HCT116 (cell line): ENCODE measurements at regions not wholly inside any gene's neighbourhood (a gene's known extent, or its start where the extent isn't known, plus 50 kb on each side); places are given as distances from the start of the nearest gene placed in this dataset.

ENCODE experiments used
- ATAC-seq: fragments of 200-7000 bp; cut with Tn5 transposase; 2 replicates; pipeline ENCODE4 v1.9.1; 2020; ENCODE audit warnings: mild to moderate bottlenecking, moderate library complexity
- BruUV-seq: library from RNA; stranded (reverse); fragments of 400-500 nt; replicated peaks from 2 replicates; lab custom pipeline; 2021; lab: Mats Ljungman, UMichigan
- CTCF ChIA-PET: fragments of 300-600 bp; sonication (Branson Sonifier 250); formaldehyde crosslinking; loops from one replicate; lab custom pipeline; 2021; ENCODE audit warnings: antibody characterized with exemption; lab: Charles Lee
- POLR2A ChIA-PET: fragments of 300-600, 350-600 bp; sonication (Branson Sonifier 250); formaldehyde crosslinking; loops from one replicate; lab custom pipeline; 2021; ENCODE audit warnings: antibody characterized with exemption; lab: Charles Lee
- RAD21 ChIA-PET, 2 experiments: fragments of 300-600 bp; sonication (Branson Sonifier 250); formaldehyde crosslinking; loops; one replicate each; lab custom pipeline; 2023; ENCODE audit warnings: low total read pairs in 2 of 2; ENCODE audit not compliant: uncharacterized antibody in 2 of 2, unreplicated experiment in 2 of 2, low non-redundant PET in 1 of 2; lab: Charles Lee
- DNase-seq: peaks from one replicate; pipeline ENCODE4 v3.0.0-alpha.2; 2010; ENCODE audit warnings: low read depth, low spot score
- H2AFZ ChIP-seq: fragments of 200-600 bp; shearing (Covaris generic), sonication (generic); 2 replicates; pipeline ENCODE4 v1.6.1; 2017; ENCODE audit warnings: low read depth, mixed run types, mixed read lengths, antibody characterized with exemption, low read length; ENCODE audit not compliant: poor library complexity, severe bottlenecking
- H3K27ac ChIP-seq: 2 replicates; pipeline ENCODE4 v1.5.1; 2012; ENCODE audit warnings: low read depth, low read length
- H3K27me3 ChIP-seq: fragments of 200-600 bp; sonication (generic); 2 replicates; pipeline ENCODE4 v1.6.1; 2016; ENCODE audit warnings: mixed run types, low read length, mixed read lengths; ENCODE audit not compliant: insufficient read depth
- H3K36me3 ChIP-seq, 2 experiments: fragments of 200-500 bp in 1 of 2; fragments of 200-600 bp in 1 of 2; sonication (Bioruptor generic) in 1 of 2; sonication (generic) in 1 of 2; 2 replicates each; pipeline versions ENCODE4 v1.5.1 to v1.6.1; 2014 to 2016; ENCODE audit warnings: low read length in 2 of 2, inconsistent platforms in 1 of 2, mixed read lengths in 1 of 2, mixed run types in 1 of 2; ENCODE audit not compliant: insufficient read depth in 2 of 2, control insufficient read depth in 1 of 2
- H3K4me1 ChIP-seq, 2 experiments: fragments of 200-600 bp in 1 of 2; sonication (generic) in 1 of 2; 2 replicates each; pipeline versions ENCODE4 v1.5.1 to v1.6.1; 2012 to 2017; ENCODE audit warnings: low read length in 2 of 2, inconsistent platforms in 1 of 2, mild to moderate bottlenecking in 1 of 2, mixed read lengths in 1 of 2, mixed run types in 1 of 2, moderate library complexity in 1 of 2; ENCODE audit not compliant: insufficient read depth in 2 of 2, control insufficient read depth in 1 of 2
- H3K4me2 ChIP-seq: fragments of 200-600 bp; sonication (generic); 2 replicates; pipeline ENCODE4 v1.6.1; 2017; ENCODE audit warnings: mixed run types, low read length, mixed read lengths
- H3K4me3 ChIP-seq, 2 experiments: fragments of 200-600 bp in 1 of 2; sonication (generic) in 1 of 2; replicated peaks in 1 of 2; 2 replicates each; pipeline ENCODE4 v1.5.1; 2011 to 2016; ENCODE audit warnings: low read length in 2 of 2, control low read depth in 1 of 2, low read depth in 1 of 2, mild to moderate bottlenecking in 1 of 2, mixed read lengths in 1 of 2, mixed run types in 1 of 2
- H3K79me2 ChIP-seq: fragments of 200-600 bp; sonication (generic); 2 replicates; pipeline ENCODE4 v1.6.1; 2017; ENCODE audit warnings: mild to moderate bottlenecking, mixed run types, low read length, moderate library complexity, mixed read lengths; ENCODE audit not compliant: insufficient read depth
- H3K9ac ChIP-seq: fragments of 200-600 bp; sonication (generic); 2 replicates; pipeline ENCODE4 v1.6.1; 2016; ENCODE audit warnings: low read length, mixed read lengths
- H3K9me2 ChIP-seq: fragments of 200-600 bp; sonication (generic), shearing (Covaris generic); 2 replicates; pipeline ENCODE4 v1.6.1; 2017; ENCODE audit warnings: mixed run types, mild to moderate bottlenecking, moderate library complexity; ENCODE audit not compliant: insufficient read depth
- H3K9me3 ChIP-seq, 2 experiments: fragments of 200-500 bp in 1 of 2; fragments of 200-600 bp in 1 of 2; sonication (Bioruptor generic) in 1 of 2; sonication (generic) in 1 of 2; 2 replicates each; pipeline ENCODE4 v1.6.1; 2014 to 2017; ENCODE audit warnings: low read length in 2 of 2, mixed read lengths in 2 of 2, inconsistent platforms in 1 of 2, low read depth in 1 of 2, mild to moderate bottlenecking in 1 of 2, mixed run types in 1 of 2, moderate library complexity in 1 of 2; ENCODE audit not compliant: control insufficient read depth in 1 of 2, insufficient read depth in 1 of 2
- H4K20me1 ChIP-seq: fragments of 200-600 bp; sonication (generic), shearing (Covaris generic); 2 replicates; pipeline ENCODE4 v1.6.1; 2017; ENCODE audit warnings: mixed run types, mild to moderate bottlenecking, moderate library complexity; ENCODE audit not compliant: insufficient read depth
- ATF3 ChIP-seq: IDR thresholded peaks from 2 replicates; pipeline ENCODE4 v1.6.1; 2012
- CBX3 ChIP-seq: IDR thresholded peaks from 2 replicates; pipeline ENCODE4 v1.6.1; 2012; ENCODE audit warnings: low read depth
- CEBPB ChIP-seq: IDR thresholded peaks from 2 replicates; pipeline ENCODE4 v1.6.1; 2012; ENCODE audit warnings: low read depth
- EGR1 ChIP-seq: IDR thresholded peaks from 2 replicates; pipeline ENCODE4 v1.6.1; 2012; ENCODE audit warnings: low read depth
- ELF1 ChIP-seq: IDR thresholded peaks from 2 replicates; pipeline ENCODE4 v1.6.1; 2012; ENCODE audit warnings: low read depth, borderline replicate concordance
- EZH2 ChIP-seq: fragments of 200-600 bp; sonication (generic); IDR thresholded peaks from 2 replicates; pipeline ENCODE4 v1.6.1; 2017; ENCODE audit warnings: antibody characterized with exemption, mixed run types
- EZH2phosphoT487 ChIP-seq: fragments of 200-600 bp; IDR thresholded peaks from 2 replicates; pipeline ENCODE4 v1.6.1; 2018; ENCODE audit warnings: antibody characterized with exemption, borderline replicate concordance
- JUND ChIP-seq: IDR thresholded peaks from 2 replicates; pipeline ENCODE4 v1.6.1; 2012
- MAX ChIP-seq: IDR thresholded peaks from 2 replicates; pipeline ENCODE4 v1.6.1; 2012
- POLR2A ChIP-seq: IDR thresholded peaks from 2 replicates; pipeline ENCODE4 v1.7.0; 2011; ENCODE audit warnings: borderline replicate concordance; ENCODE audit not compliant: insufficient read depth, insufficient read length; ENCODE audit errors: extremely low read depth
- POLR2AphosphoS5 ChIP-seq: IDR thresholded peaks from 2 replicates; pipeline ENCODE4 v1.6.1; 2011; ENCODE audit warnings: mild to moderate bottlenecking, low read depth, low read length, moderate library complexity
- RAD21 ChIP-seq: IDR thresholded peaks from 2 replicates; pipeline ENCODE4 v1.6.1; 2012; ENCODE audit warnings: low read depth, mild to moderate bottlenecking
- REST ChIP-seq: IDR thresholded peaks from 2 replicates; pipeline ENCODE4 v1.6.1; 2012; ENCODE audit warnings: low read depth
- SIN3A ChIP-seq: IDR thresholded peaks from 2 replicates; pipeline ENCODE4 v1.6.1; 2012; ENCODE audit warnings: low read depth
- SRF ChIP-seq: IDR thresholded peaks from 2 replicates; pipeline ENCODE4 v1.6.1; 2012; ENCODE audit warnings: low read depth
- TCF7L2 ChIP-seq: IDR thresholded peaks from 2 replicates; pipeline ENCODE4 v1.7.0; 2011; ENCODE audit warnings: borderline replicate concordance, inconsistent platforms; ENCODE audit not compliant: insufficient read depth, insufficient read length; ENCODE audit errors: extremely low read depth
- YY1 ChIP-seq: IDR thresholded peaks from 2 replicates; pipeline ENCODE4 v1.6.1; 2011; ENCODE audit warnings: low read length, low read depth, moderate library complexity, mild to moderate bottlenecking; ENCODE audit not compliant: insufficient replicate concordance; ENCODE audit errors: extremely low read depth
- ZBTB33 ChIP-seq: IDR thresholded peaks from 2 replicates; pipeline ENCODE4 v1.6.1; 2011; ENCODE audit warnings: mild to moderate bottlenecking, low read length, moderate library complexity; ENCODE audit not compliant: insufficient replicate concordance; ENCODE audit errors: extremely low read depth
- ZFX ChIP-seq: fragments of 450-650 bp; IDR thresholded peaks from 2 replicates; pipeline ENCODE4 v1.6.1; 2017
- ZNF274 ChIP-seq: fragments of 200-500 bp; sonication (Bioruptor generic); IDR thresholded peaks from 2 replicates; pipeline ENCODE4 v1.6.1; 2014; ENCODE audit warnings: mild to moderate bottlenecking, low read depth, low read length, inconsistent platforms
- intact Hi-C: fragments of 100-400 bp; cut with micrococcal nuclease; formaldehyde crosslinking; loops from 2 replicates; pipeline ENCODE4 v1.10.0; 2022

GRCh38 chr6:117761610-117762009 lies 86.3 kb downstream of the NUS1 start:
- CTCF ChIA-PET = no interaction called here
- ATAC-seq = no peak
- intact Hi-C loops = no loop called here

More at GRCh38 chr6:117761610-117762009, 86.3 kb downstream of the NUS1 start:
- BruUV-seq = no TSS peak
- H3K4me1 ChIP-seq = no peaks in the 10 kb centered on the region
- no peaks in the 10 kb centered on the region for H3K9me2 ChIP-seq
- TF ChIP-seq ELF1 (no peak), REST (no peak), CBX3 (no peak), ZBTB33 (no peak), RAD21 (no peak), ATF3 (no peak), YY1 (no peak), ZNF274 (no peak), CEBPB (no peak), TCF7L2 (no peak), EZH2 (no peak), ZFX (no peak), POLR2AphosphoS5 (no peak), JUND (no peak), SIN3A (no peak), SRF (no peak), EGR1 (no peak), POLR2A (no peak), EZH2phosphoT487 (no peak), MAX (no peak)
- no peaks in the 10 kb centered on the region for H3K79me2 ChIP-seq
- no peak overlapping the region for H3K4me3 ChIP-seq
- RAD21 ChIA-PET = no interaction called here
- H3K27ac ChIP-seq = no peak overlapping the region
- no peaks in the 10 kb centered on the region for H3K36me3 ChIP-seq
- no peak overlapping the region for H3K4me2 ChIP-seq
- H2AFZ ChIP-seq = no peak overlapping the region
- H4K20me1 ChIP-seq = no peaks in the 10 kb centered on the region
- POLR2A ChIA-PET = no interaction called here
- no peak overlapping the region for H3K9ac ChIP-seq
- DNase-seq = no peak
- H3K27me3 ChIP-seq = no peaks in the 10 kb centered on the region
- H3K9me3 ChIP-seq = peaks cover 3 to 7% of the 10 kb centered on the region in 2 experiments; a peak in 1 of 4 replicates
